ENCODE measurements at regions not wholly inside any gene's neighbourhood (a gene's known extent, or its start where the extent isn't known, plus 50 kb on each side); places are given as distances from the start of the nearest gene placed in this dataset.
"Not testable (repeated sequence)": the region's sequence is repeated elsewhere in the genome, so short reads cannot be mapped to it uniquely, and the experiment has no call there.

DNA sequence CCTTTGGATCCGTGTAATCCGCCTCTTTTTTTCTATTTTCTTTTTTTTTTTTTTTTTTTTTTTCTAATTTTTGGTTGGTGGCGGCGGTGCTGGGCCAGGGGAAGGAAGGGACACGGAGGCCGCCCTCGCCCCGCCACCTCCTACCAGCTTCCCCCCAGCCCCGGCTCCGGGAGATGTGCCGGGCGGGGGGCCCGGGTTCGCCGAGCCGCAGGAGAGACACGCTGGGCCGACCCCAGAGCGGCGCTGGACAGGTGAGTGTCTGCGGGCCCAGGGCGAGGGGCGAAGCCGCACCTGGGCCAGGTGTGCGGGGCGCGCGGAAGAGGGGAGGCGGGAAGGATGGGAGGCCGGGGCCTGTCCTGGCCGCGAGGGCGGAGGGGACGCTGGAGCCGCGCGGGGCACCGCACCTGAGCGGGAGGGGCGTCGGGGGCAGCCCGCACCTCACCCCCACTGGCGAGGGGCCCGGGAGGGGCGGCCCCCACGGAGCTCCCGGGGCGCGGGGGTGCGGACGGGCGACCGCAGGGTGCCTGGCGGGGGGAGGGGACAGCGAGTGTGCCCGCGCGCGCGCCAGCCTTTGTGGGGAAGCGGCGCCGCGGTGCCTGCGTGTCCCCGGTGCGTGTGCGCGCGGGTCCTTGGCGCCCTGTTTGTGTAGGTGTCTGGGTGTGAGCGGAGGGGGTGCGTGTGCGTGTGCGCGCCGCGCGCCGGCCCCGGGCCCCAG, 114.8 kb downstream of the CRLF3 start:
- TF ChIP-seq EZH2phosphoT487 (conservative IDR thresholded peaks at IDR 0.05; ENCODE audit: low read length), result not testable (repeated sequence)
- TF ChIP-seq, protein P1, sequence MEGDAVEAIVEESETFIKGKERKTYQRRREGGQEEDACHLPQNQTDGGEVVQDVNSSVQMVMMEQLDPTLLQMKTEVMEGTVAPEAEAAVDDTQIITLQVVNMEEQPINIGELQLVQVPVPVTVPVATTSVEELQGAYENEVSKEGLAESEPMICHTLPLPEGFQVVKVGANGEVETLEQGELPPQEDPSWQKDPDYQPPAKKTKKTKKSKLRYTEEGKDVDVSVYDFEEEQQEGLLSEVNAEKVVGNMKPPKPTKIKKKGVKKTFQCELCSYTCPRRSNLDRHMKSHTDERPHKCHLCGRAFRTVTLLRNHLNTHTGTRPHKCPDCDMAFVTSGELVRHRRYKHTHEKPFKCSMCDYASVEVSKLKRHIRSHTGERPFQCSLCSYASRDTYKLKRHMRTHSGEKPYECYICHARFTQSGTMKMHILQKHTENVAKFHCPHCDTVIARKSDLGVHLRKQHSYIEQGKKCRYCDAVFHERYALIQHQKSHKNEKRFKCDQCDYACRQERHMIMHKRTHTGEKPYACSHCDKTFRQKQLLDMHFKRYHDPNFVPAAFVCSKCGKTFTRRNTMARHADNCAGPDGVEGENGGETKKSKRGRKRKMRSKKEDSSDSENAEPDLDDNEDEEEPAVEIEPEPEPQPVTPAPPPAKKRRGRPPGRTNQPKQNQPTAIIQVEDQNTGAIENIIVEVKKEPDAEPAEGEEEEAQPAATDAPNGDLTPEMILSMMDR (IDR thresholded peaks at IDR 0.05; ENCODE audit: insufficient read depth, low read length, poor library complexity, severe bottlenecking), result not testable (repeated sequence)
